ENCODE measurements at regions not wholly inside any gene's neighbourhood (a gene's known extent, or its start where the extent isn't known, plus 50 kb on each side); places are given as distances from the start of the nearest gene placed in this dataset.

DNA sequence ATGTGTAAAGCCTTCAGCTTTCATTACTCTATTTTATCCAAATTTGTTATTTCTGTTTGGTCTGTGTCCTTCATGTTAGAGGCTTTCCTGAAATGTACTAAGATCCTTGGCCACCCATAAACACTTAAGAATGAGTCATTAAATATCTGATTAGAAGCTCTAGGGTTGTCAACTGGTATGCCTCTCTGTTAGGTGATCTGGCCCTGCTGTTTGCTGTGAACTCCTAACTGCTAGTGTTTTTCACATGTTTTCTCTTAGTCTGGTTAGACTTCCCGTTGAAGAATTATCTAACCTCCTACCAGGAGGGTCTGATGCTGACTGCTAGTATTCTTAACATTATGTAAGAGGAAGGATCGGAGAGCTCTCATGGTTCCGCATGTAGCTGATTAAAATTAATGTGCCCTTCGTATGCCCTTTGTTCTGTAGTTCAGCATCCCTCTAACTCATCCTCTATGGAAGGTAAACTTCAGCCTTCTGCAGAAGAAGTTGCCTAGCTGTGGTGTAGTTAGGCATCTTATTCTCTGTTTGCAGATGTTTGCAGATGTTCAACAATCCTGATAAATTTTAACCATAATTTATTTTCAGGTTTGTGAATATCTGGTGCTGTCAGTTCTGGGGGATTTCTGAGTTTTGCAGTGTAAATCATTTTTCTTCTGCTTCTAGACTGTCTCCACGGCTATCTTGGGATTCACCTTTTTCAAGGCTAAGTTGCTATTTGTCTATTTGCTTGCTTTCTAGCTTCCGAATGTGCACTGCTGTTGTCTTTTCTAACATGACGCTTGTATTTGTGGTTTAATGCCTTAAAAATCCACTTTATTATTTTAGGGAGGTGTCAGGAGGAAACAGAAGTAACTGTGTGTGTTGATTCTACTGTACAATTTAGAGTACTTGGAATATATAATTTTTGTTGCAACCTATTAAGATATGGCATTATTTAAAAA is 207.2 kb upstream of the SPRY2 start:
- in situ Hi-C loops (cut with MboI; ENCODE audit: low pct_unique_long_range_greater_than_20kb, low sequenced_read_pairs, unreplicated experiment) = no loop called here

GRCh38 chr13:80547341-80547740 is 206.4 kb upstream of the SPRY2 start:
- in situ Hi-C loops (cut with MboI; ENCODE audit: low pct_unique_long_range_greater_than_20kb, low sequenced_read_pairs, unreplicated experiment) = no loop called here
- TF ChIP-seq, protein P1, sequence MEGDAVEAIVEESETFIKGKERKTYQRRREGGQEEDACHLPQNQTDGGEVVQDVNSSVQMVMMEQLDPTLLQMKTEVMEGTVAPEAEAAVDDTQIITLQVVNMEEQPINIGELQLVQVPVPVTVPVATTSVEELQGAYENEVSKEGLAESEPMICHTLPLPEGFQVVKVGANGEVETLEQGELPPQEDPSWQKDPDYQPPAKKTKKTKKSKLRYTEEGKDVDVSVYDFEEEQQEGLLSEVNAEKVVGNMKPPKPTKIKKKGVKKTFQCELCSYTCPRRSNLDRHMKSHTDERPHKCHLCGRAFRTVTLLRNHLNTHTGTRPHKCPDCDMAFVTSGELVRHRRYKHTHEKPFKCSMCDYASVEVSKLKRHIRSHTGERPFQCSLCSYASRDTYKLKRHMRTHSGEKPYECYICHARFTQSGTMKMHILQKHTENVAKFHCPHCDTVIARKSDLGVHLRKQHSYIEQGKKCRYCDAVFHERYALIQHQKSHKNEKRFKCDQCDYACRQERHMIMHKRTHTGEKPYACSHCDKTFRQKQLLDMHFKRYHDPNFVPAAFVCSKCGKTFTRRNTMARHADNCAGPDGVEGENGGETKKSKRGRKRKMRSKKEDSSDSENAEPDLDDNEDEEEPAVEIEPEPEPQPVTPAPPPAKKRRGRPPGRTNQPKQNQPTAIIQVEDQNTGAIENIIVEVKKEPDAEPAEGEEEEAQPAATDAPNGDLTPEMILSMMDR (IDR thresholded peaks at IDR 0.05; ENCODE audit: extremely low read depth, insufficient read depth, missing control alignments) = no peak
- no peak for DNase-seq (ENCODE audit: low spot score)

More for the DNA sequence above, 207.2 kb upstream of the SPRY2 start:
- DNase-seq (ENCODE audit: low spot score) = no peak
- TF ChIP-seq, protein P1 (IDR thresholded peaks at IDR 0.05; ENCODE audit: extremely low read depth, insufficient read depth, missing control alignments) = no peak

DNA sequence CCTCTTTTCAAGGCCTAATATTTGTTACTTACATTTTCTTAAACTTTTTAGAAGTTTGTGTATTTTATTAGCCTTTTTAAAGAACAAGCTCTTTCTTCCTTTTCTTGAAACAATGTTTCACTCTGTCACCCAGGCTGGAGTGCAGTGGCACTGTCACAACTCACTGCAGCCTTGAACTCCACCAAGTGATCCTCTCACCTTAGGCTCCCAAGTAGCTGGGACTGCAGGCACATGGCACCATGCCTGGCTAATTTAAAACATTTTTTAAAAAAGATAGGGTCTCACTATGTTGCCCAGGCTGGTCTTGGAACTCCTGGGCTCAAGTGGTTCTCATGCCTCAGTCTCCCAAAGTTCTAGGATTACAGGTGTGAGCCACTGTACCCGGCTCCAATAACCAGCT is 192.2 kb upstream of the SPRY2 start:
- in situ Hi-C loops (cut with MboI; ENCODE audit: low pct_unique_long_range_greater_than_20kb, low sequenced_read_pairs, unreplicated experiment) = no loop called here
- TF ChIP-seq, protein P1 (IDR thresholded peaks at IDR 0.05; ENCODE audit: extremely low read depth, insufficient read depth, missing control alignments) = no peak
- no peak for DNase-seq (ENCODE audit: low spot score)

DNA sequence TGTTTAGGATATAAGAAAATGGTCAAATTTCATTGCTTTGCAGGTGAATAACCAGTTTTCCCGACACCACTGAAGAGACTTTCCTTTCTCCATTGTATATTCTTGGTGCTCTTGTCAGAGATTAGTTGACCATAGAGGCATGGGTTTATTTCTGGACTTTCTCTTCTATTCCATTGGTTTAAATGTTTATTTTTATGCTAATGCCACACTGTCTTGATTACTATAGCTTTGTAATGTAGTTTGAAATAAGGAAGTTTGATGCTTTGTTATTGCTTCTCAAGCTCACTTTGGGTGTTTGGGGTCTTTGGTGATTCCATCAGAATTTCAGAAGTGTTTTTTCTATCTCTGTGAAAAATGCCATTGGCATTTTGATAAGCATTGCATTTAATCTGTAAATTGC is 190.0 kb upstream of the SPRY2 start:
- TF ChIP-seq, protein P1 (IDR thresholded peaks at IDR 0.05; ENCODE audit: extremely low read depth, insufficient read depth, missing control alignments) = no peak
- no peak for DNase-seq (ENCODE audit: low spot score)
- in situ Hi-C loops (cut with MboI; ENCODE audit: low pct_unique_long_range_greater_than_20kb, low sequenced_read_pairs, unreplicated experiment) = no loop called here

GRCh38 chr13:80530191-80530590 is 189.3 kb upstream of the SPRY2 start:
- DNase-seq (ENCODE audit: low spot score) = no peak
- TF ChIP-seq, protein P1 (IDR thresholded peaks at IDR 0.05; ENCODE audit: extremely low read depth, insufficient read depth, missing control alignments) = no peak
- in situ Hi-C loops (cut with MboI; ENCODE audit: low pct_unique_long_range_greater_than_20kb, low sequenced_read_pairs, unreplicated experiment) = no loop called here

- no peak for DNase-seq (ENCODE audit: low spot score)
- in situ Hi-C loops (cut with MboI; ENCODE audit: low pct_unique_long_range_greater_than_20kb, low sequenced_read_pairs, unreplicated experiment) = no loop called here
- TF ChIP-seq, protein P1 (IDR thresholded peaks at IDR 0.05; ENCODE audit: extremely low read depth, insufficient read depth, missing control alignments) = no peak
Observed at GRCh38 chr13:80529734-80530133, 188.8 kb upstream of the SPRY2 start.
